Esophagus squamous epithelium (tissue), 5 donors: ENCODE measurements at regions not wholly inside any gene's neighbourhood (a gene's known extent, or its start where the extent isn't known, plus 50 kb on each side); places are given as distances from the start of the nearest gene placed in this dataset.

Experiments used
- DNase-seq: peaks from one replicate; lab custom pipeline; 2025; lab: John Stamatoyannopoulos, UW
- H3K27ac ChIP-seq, 4 donors: fragments of 200-600 bp; sonication (generic); one replicate each; pipeline ENCODE4 v1.5.1; 2016 to 2019; ENCODE audit warnings: mild to moderate bottlenecking in 1 of 4
- H3K27me3 ChIP-seq, 4 donors: fragments of 200-600 bp; sonication (generic); 1 replicate in 3 of 4; 2 replicates in 1 of 4; pipeline versions ENCODE4 v1.5.1 to v1.6.0; 2017 to 2021; ENCODE audit warnings: antibody characterized with exemption in 1 of 4
- H3K36me3 ChIP-seq, 3 donors: fragments of 200-600 bp; sonication (generic); one replicate each; pipeline ENCODE4 v1.5.1; 2016 to 2019
- H3K4me1 ChIP-seq, 3 donors: fragments of 200-600 bp; sonication (generic); one replicate each; pipeline ENCODE4 v1.5.1; 2017 to 2019
- H3K4me3 ChIP-seq, 4 donors: fragments of 200-600 bp; sonication (generic); 1 replicate in 3 of 4; 2 replicates in 1 of 4; pipeline ENCODE4 v1.5.1; 2016 to 2019; ENCODE audit warnings: mild to moderate bottlenecking in 2 of 4, moderate library complexity in 1 of 4
- H3K9me3 ChIP-seq, 3 donors: fragments of 200-600 bp; sonication (generic); one replicate each; pipeline ENCODE4 v1.5.1; 2016 to 2019
- CTCF ChIP-seq, 6 experiments: fragments of 450-650 bp in 4 of 6; fragments of 200-600 bp in 2 of 6; sonication (generic) in 2 of 6; IDR thresholded peaks; one replicate each; pipeline ENCODE4 v1.5.1; 2016 to 2019; ENCODE audit warnings: antibody characterized with exemption in 6 of 6, mild to moderate bottlenecking in 4 of 6, moderate library complexity in 4 of 6
- POLR2A ChIP-seq, 4 donors: fragments of 450-650 bp; IDR thresholded peaks; one replicate each; pipeline ENCODE4 v1.6.1; 2017; ENCODE audit warnings: antibody characterized with exemption in 4 of 4, mild to moderate bottlenecking in 4 of 4, moderate library complexity in 3 of 4
- WGBS, 2 donors: methylation state at CpG; one replicate each; pipeline ENCODE4 v1.1.5; 2018; 5-methylcytosine and 5-hydroxymethylcytosine counted together
- intact Hi-C: fragments of 100-400 bp; cut with DNase I; formaldehyde crosslinking; loops from one replicate; pipeline ENCODE4 v1.15.0; 2022
- donor health status: DM: yes; HTN: yes; CAD: no.

- TF ChIP-seq CTCF (IDR thresholded peaks at IDR 0.05) (no peak), POLR2A (IDR thresholded peaks at IDR 0.05) (no peak)
- intact Hi-C loops, result no loop called here
- Histone ChIP-seq H3K4me3 (no peak overlapping the region), H3K36me3 (no peaks in the 10 kb centered on the region), H3K4me1 (no peaks in the 10 kb centered on the region), H3K27me3 (no peaks in the 10 kb centered on the region), H3K27ac (no peak overlapping the region), H3K9me3 (no peaks in the 10 kb centered on the region)
- no peak for DNase-seq
Observed at GRCh38 chr3:76938962-76939361, 100.9 kb upstream of the ROBO2 start.

- Histone ChIP-seq H3K27me3 (no peaks in the 10 kb centered on the region), H3K4me1 (no peaks in the 10 kb centered on the region), H3K4me3 (no peak overlapping the region), H3K36me3 (no peaks in the 10 kb centered on the region), H3K27ac (no peak overlapping the region), H3K9me3 (no peaks in the 10 kb centered on the region)
- intact Hi-C loops, result no loop called here
- DNase-seq, result no peak
- 88 to 89% methylated on average over 15 of the region's 15 CpGs for WGBS, 2 donors
- no peak for TF ChIP-seq POLR2A (IDR thresholded peaks at IDR 0.05)
- TF ChIP-seq CTCF (IDR thresholded peaks at IDR 0.05), result no peak
Observed at GRCh38 chr3:76940181-76940770, 99.6 kb upstream of the ROBO2 start.

GRCh38 chr3:76941376-76941775 lies 98.5 kb upstream of the ROBO2 start:
- Histone ChIP-seq H3K4me1 (no peaks in the 10 kb centered on the region), H3K9me3 (no peaks in the 10 kb centered on the region), H3K27ac (no peak overlapping the region), H3K27me3 (no peaks in the 10 kb centered on the region), H3K36me3 (no peaks in the 10 kb centered on the region), H3K4me3 (no peak overlapping the region)
- WGBS, 2 donors, result 52% methylated on average over 4 of the region's 4 CpGs
- intact Hi-C loops, result no loop called here
- no peak for TF ChIP-seq CTCF (IDR thresholded peaks at IDR 0.05)
- TF ChIP-seq POLR2A (IDR thresholded peaks at IDR 0.05), result no peak
- DNase-seq, result no peak

- intact Hi-C loops, result no loop called here
- WGBS, 2 donors, result 79 to 80% methylated on average over 2 of the region's 2 CpGs
Observed at GRCh38 chr3:76942101-76942500, 97.8 kb upstream of the ROBO2 start.

GRCh38 chr3:76943058-76943457 lies 96.8 kb upstream of the ROBO2 start:
- 43 to 51% methylated on average over 3 of the region's 3 CpGs for WGBS, 2 donors
- TF ChIP-seq POLR2A (IDR thresholded peaks at IDR 0.05), result no peak
- TF ChIP-seq CTCF (IDR thresholded peaks at IDR 0.05), result no peak
- no peaks in the 10 kb centered on the region for H3K4me1 ChIP-seq
- H3K9me3 ChIP-seq, result no peaks in the 10 kb centered on the region
- no peak for DNase-seq
- H3K27ac ChIP-seq, result no peak overlapping the region
- no peaks in the 10 kb centered on the region for H3K27me3 ChIP-seq
- intact Hi-C loops, result no loop called here
- no peak overlapping the region for H3K4me3 ChIP-seq
- no peaks in the 10 kb centered on the region for H3K36me3 ChIP-seq

More at GRCh38 chr3:76942101-76942500, 97.8 kb upstream of the ROBO2 start:
- H3K27me3 ChIP-seq, result no peaks in the 10 kb centered on the region
- no peak overlapping the region for H3K27ac ChIP-seq
- no peak overlapping the region for H3K4me3 ChIP-seq
- H3K9me3 ChIP-seq, result no peaks in the 10 kb centered on the region
- TF ChIP-seq POLR2A (IDR thresholded peaks at IDR 0.05) (no peak), CTCF (IDR thresholded peaks at IDR 0.05) (no peak)
- no peak for DNase-seq
- H3K4me1 ChIP-seq, result no peaks in the 10 kb centered on the region
- H3K36me3 ChIP-seq, result no peaks in the 10 kb centered on the region
